Hematopoietic multipotent progenitor cell treated with erythropoietin and hydrocortisone succinate and interleukin-3 and kit ligand, for 8 days (in vitro differentiated cells): ENCODE measurements at regions not wholly inside any gene's neighbourhood (a gene's known extent, or its start where the extent isn't known, plus 50 kb on each side); places are given as distances from the start of the nearest gene placed in this dataset.

ENCODE experiments used
- DNase-seq: peaks from one replicate; pipeline ENCODE4 v3.0.0-alpha.2; 2015

GRCh38 chr1:56213068-56213467, 366.3 kb downstream of the PLPP3 start:
- no peak for DNase-seq

GRCh38 chr1:56212143-56212542, 367.2 kb downstream of the PLPP3 start:
- DNase-seq = no peak

GRCh38 chr1:56206391-56206790, 373.0 kb downstream of the PLPP3 start:
- DNase-seq = no peak

GRCh38 chr1:56204206-56204605, 375.2 kb downstream of the PLPP3 start:
- DNase-seq = no peak

- no peak for DNase-seq
These were observed 376.4 kb downstream of the PLPP3 start for GRCh38 chr1:56202796-56203492.

- DNase-seq = no peak
These were observed 377.2 kb downstream of the PLPP3 start for GRCh38 chr1:56202186-56202585.

GRCh38 chr1:56200896-56201295, 378.5 kb downstream of the PLPP3 start:
- DNase-seq = no peak

GRCh38 chr1:56200442-56200841, 378.9 kb downstream of the PLPP3 start:
- no peak for DNase-seq

- no peak for DNase-seq
These were observed 379.4 kb downstream of the PLPP3 start for GRCh38 chr1:56199956-56200355.

- no peak for DNase-seq
These were observed 380.3 kb downstream of the PLPP3 start for GRCh38 chr1:56199061-56199460.

GRCh38 chr1:56197946-56198345, 381.4 kb downstream of the PLPP3 start:
- DNase-seq = no peak

- DNase-seq = no peak
These were observed 382.5 kb downstream of the PLPP3 start for GRCh38 chr1:56196839-56197238.

GRCh38 chr1:56194701-56195300, 384.6 kb downstream of the PLPP3 start:
- no peak for DNase-seq

GRCh38 chr1:56193656-56194055, 385.7 kb downstream of the PLPP3 start:
- DNase-seq = no peak

GRCh38 chr1:56191369-56191768, 388.0 kb downstream of the PLPP3 start:
- DNase-seq = no peak

GRCh38 chr1:56190806-56191365, 388.5 kb downstream of the PLPP3 start:
- DNase-seq = no peak

GRCh38 chr1:56189946-56190805, 389.2 kb downstream of the PLPP3 start:
- DNase-seq = no peak

- no peak for DNase-seq
These were observed 389.9 kb downstream of the PLPP3 start for GRCh38 chr1:56189454-56189853.

GRCh38 chr1:56188855-56189254, 390.5 kb downstream of the PLPP3 start:
- DNase-seq = no peak

GRCh38 chr1:56188221-56188620, 391.1 kb downstream of the PLPP3 start:
- DNase-seq = no peak

- DNase-seq = no peak
These were observed 392.0 kb downstream of the PLPP3 start for GRCh38 chr1:56187405-56187804.

GRCh38 chr1:56185493-56185892, 393.9 kb downstream of the PLPP3 start:
- no peak for DNase-seq

GRCh38 chr1:56183151-56183550, 396.2 kb downstream of the PLPP3 start:
- DNase-seq = no peak
